Naive B cell (primary cell): ENCODE measurements at regions not wholly inside any gene's neighbourhood (a gene's known extent, or its start where the extent isn't known, plus 50 kb on each side); places are given as distances from the start of the nearest gene placed in this dataset.

Source experiments
- ATAC-seq, 2 donors: fragments of 150-1000 bp; cut with Tn5 transposase; 2 replicates each; pipeline ENCODE4 v1.10.0; 2021; ENCODE audit warnings: low read depth in 2 of 2, mild to moderate bottlenecking in 2 of 2, moderate library complexity in 2 of 2
- DNase-seq: peaks from one replicate; pipeline ENCODE4 v3.0.0; 2022
- H3K27ac Mint-ChIP-seq, 6 donors: one replicate each; pipeline ENCODE4 v1.8.0; 2020 to 2022; ENCODE audit warnings: mild to moderate bottlenecking in 6 of 6, mixed read lengths in 6 of 6, moderate library complexity in 5 of 6, inconsistent platforms in 2 of 6
- H3K27me3 Mint-ChIP-seq, 3 donors: one replicate each; pipeline ENCODE4 v1.8.0; 2021 to 2022; ENCODE audit warnings: mixed read lengths in 3 of 3, mild to moderate bottlenecking in 1 of 3
- H3K36me3 Mint-ChIP-seq, 2 donors: one replicate each; pipeline ENCODE4 v1.8.0; 2020 to 2022; ENCODE audit warnings: mixed read lengths in 2 of 2, inconsistent platforms in 1 of 2, mild to moderate bottlenecking in 1 of 2
- H3K4me1 Mint-ChIP-seq, 3 donors: one replicate each; pipeline ENCODE4 v1.8.0; 2020 to 2022; ENCODE audit warnings: mixed read lengths in 3 of 3, inconsistent platforms in 1 of 3, mild to moderate bottlenecking in 1 of 3, moderate library complexity in 1 of 3
- H3K4me3 Mint-ChIP-seq, 8 donors: one replicate each; pipeline ENCODE4 v1.8.0; 2020 to 2022; ENCODE audit warnings: mild to moderate bottlenecking in 8 of 8, mixed read lengths in 8 of 8, moderate library complexity in 8 of 8, inconsistent platforms in 2 of 8
- H3K9me3 Mint-ChIP-seq, 7 donors: one replicate each; pipeline ENCODE4 v1.8.0; 2020 to 2022; ENCODE audit warnings: mixed read lengths in 7 of 7, mild to moderate bottlenecking in 5 of 7, inconsistent platforms in 2 of 7, moderate library complexity in 1 of 7

DNA sequence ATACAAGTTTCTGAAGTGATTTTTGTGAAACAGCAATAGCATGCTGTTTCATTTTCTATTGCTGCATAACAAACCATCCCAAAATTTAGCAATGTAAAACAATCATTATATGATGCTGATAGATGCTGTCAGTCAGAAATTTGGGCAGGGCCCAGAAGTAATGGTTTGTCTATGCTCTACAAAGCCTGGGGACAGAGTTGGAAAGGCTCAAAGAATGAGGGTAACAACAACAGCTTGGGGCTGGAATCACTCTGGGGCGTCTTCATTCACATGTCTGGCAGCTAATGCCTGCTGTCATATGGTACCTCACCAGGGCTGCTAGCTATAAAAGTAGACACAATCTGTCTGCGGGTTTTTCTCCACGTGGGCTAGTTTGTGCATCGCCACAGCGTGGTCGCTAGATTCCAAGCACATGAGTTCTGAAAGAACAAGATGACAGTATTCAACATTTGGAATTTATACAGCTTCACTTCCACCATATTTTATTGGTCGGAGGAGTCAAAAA, 176.5 kb downstream of the BMP4 start:
- Mint-ChIP-seq H3K36me3 (no peaks in the 10 kb centered on the region), H3K27me3 (no peaks in the 10 kb centered on the region), H3K4me1 (no peaks in the 10 kb centered on the region), H3K9me3 (peaks cover 0 to 13% (median 4%) of the 10 kb centered on the region in 7 donors), H3K27ac (no peak overlapping the region), H3K4me3 (no peak overlapping the region)
- ATAC-seq (no peak), DNase-seq (no peak)

DNA sequence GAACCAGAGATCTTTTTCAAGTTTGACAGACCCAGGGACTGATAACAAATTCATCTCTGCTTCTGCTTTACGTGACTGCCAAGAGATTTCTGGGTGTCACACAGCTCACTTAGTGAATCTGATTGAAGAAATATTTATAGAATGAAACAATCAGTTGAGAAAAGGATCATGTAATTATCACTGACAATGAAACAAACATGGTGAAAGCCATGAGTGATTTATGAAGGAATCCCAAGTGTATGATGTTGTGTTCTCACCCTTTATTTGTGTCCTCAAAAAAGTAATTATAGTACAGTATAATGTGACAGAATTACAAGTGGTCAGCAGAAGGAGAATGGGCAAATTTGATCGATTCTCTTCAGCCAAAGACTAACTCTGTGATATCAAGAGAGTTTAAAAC, 177.3 kb downstream of the BMP4 start:
- Mint-ChIP-seq H3K4me1 (no peaks in the 10 kb centered on the region), H3K27me3 (no peaks in the 10 kb centered on the region), H3K9me3 (peaks cover 0 to 5% (median 3%) of the 10 kb centered on the region in 7 donors), H3K27ac (no peak overlapping the region), H3K4me3 (no peak overlapping the region), H3K36me3 (no peaks in the 10 kb centered on the region)
- DNase-seq (no peak), ATAC-seq (no peak)

DNA sequence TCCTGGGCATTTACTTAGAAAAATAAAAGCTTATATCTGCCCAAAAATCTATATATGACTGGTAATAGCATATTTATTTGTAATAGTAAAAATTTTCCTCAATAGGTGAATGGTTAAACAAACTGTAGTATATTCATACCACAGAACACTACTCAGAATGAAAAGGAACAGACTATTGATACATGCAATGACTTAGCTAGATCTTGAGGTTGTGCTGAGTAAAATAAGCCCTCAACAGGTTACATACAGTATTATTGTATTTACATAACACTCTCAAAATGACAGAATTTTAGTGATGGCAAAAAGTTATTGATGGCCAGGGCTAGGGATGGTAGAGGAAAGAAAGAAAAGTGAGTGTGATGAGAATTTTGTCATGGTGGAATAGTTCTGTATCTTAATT, 178.4 kb downstream of the BMP4 start:
- ATAC-seq: no peak
- Mint-ChIP-seq H3K36me3 (no peaks in the 10 kb centered on the region), H3K27me3 (no peaks in the 10 kb centered on the region), H3K9me3 (peaks cover 0 to 5% (median 0%) of the 10 kb centered on the region in 7 donors), H3K4me1 (no peaks in the 10 kb centered on the region), H3K27ac (no peak overlapping the region), H3K4me3 (no peak overlapping the region)
- no peak for DNase-seq

DNA sequence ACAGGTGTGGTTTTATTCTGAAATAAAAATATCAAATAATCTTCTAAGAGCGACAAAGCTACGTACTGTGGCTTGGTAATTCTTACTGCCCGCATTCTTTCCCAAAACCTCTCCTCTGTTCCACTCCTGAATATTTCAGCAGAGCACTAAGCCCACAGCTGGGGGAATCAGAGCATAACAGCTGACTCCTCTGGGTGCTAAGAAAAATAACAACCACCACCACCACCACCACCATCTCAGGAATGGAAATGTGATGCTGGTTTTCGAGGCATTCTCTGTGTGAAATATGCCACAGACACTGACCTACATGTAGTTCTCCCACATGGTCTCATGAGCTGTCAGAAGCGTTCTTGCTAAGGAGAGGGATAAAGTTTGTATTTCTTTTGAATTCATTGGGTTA, 183.7 kb downstream of the BMP4 start:
- no peaks in the 10 kb centered on the region for H3K4me1 Mint-ChIP-seq
- no peak overlapping the region for H3K4me3 Mint-ChIP-seq
- H3K9me3 Mint-ChIP-seq: peaks cover 0 to 3% (median 0%) of the 10 kb centered on the region in 7 donors
- no peaks in the 10 kb centered on the region for H3K36me3 Mint-ChIP-seq
- DNase-seq: no peak
- H3K27me3 Mint-ChIP-seq: peaks cover 0 to 4% (median 0%) of the 10 kb centered on the region in 3 donors
- no peak overlapping the region for H3K27ac Mint-ChIP-seq
- no peak for ATAC-seq

DNA sequence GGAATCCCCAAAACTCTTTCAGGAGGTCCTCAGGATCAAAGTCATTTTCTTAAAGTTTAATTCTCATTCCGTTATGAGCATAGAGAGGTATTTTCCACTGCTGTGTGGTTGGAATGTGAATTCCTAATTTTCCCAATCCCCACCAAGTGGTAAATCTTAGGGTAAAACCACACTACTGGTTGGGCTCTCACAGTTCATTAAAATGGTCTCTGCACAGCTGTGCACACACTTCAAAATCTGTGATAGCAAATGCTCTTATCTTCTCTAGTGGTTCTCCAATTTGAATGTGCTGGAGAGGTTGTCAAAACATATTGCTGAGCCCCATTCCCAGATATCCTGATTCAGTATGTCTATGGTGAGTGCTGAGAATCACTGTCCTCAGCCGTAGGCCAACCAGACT, 189.1 kb downstream of the BMP4 start:
- H3K4me1 Mint-ChIP-seq: no peaks in the 10 kb centered on the region
- H3K4me3 Mint-ChIP-seq: no peak overlapping the region
- DNase-seq (no peak), ATAC-seq (no peak)
- H3K27ac Mint-ChIP-seq: no peak overlapping the region
- H3K27me3 Mint-ChIP-seq: peaks cover 0 to 4% (median 0%) of the 10 kb centered on the region in 3 donors
- H3K9me3 Mint-ChIP-seq: peaks cover 0 to 7% (median 0%) of the 10 kb centered on the region in 7 donors
- no peaks in the 10 kb centered on the region for H3K36me3 Mint-ChIP-seq

DNA sequence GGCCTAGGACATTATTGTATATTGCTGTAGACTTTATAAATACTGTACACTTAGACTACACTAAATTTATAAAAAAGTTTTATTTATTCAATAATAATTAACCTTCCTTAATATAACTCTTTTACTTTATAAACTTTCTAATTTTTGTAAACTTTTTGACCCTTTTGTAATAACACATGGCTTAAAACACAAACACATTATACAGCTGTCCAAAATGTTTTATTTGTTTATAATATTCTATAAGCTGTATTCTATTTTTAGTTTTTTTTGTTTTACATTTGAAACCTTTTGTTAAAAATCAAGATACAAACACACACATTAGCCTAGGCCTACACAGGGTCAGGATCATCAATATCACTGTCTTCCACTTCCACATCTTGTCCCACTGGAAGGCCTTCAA, 190.0 kb downstream of the BMP4 start:
- Mint-ChIP-seq H3K4me1 (no peaks in the 10 kb centered on the region), H3K4me3 (no peak overlapping the region), H3K27ac (no peak overlapping the region), H3K27me3 (peaks cover 0 to 4% (median under 1%) of the 10 kb centered on the region in 3 donors), H3K9me3 (peaks cover 2 to 15% (median 5%) of the 10 kb centered on the region in 7 donors), H3K36me3 (no peaks in the 10 kb centered on the region)
- ATAC-seq: no peak
- DNase-seq: no peak

DNA sequence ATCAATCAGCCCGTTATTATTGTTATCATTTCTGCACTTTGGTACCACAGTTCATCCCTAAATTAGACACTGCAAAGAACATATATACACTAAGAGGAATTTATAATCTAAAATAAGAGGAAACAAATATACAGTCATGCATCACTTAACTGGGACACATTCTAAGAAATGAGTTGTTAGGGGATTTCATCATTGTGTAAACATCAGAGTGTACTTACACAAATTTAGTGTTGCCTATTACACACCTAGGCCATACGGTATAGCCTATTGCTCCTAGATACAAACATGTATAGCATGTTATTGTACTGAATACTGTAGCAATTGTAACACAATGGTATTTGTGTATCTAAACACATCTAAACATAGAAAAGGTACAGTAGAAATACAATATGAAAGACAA, 190.5 kb downstream of the BMP4 start:
- no peak overlapping the region for H3K4me3 Mint-ChIP-seq
- DNase-seq (no peak), ATAC-seq (no peak)
- H3K27me3 Mint-ChIP-seq: peaks cover 0 to 4% (median 3%) of the 10 kb centered on the region in 3 donors
- H3K4me1 Mint-ChIP-seq: no peaks in the 10 kb centered on the region
- H3K27ac Mint-ChIP-seq: no peak overlapping the region
- no peaks in the 10 kb centered on the region for H3K36me3 Mint-ChIP-seq
- H3K9me3 Mint-ChIP-seq: peaks cover 2 to 20% (median 5%) of the 10 kb centered on the region in 7 donors

DNA sequence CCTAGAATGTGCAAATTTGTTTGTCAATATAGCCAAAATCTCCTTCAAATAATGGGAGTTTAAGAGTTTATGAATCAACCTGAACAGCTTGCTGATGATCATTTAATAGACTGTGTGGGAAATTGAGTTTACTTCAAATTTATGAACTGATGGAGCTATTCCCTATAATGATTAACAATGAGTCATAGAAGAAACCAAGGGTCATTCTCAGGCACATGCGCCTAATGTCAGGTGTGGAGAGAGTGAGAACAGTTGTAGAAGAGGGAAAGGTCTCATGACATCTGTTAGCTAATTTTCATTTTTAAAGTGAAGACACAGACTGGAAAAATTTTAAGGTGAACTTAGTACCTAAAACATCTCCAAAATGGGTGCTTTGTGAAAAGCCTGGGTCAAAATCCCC, 191.8 kb downstream of the BMP4 start:
- ATAC-seq: no peak
- Mint-ChIP-seq H3K27me3 (peaks cover 0 to 3% (median 0%) of the 10 kb centered on the region in 3 donors), H3K27ac (no peak overlapping the region), H3K4me1 (no peaks in the 10 kb centered on the region), H3K9me3 (peaks cover 2 to 29% (median 5%) of the 10 kb centered on the region in 7 donors), H3K36me3 (no peaks in the 10 kb centered on the region), H3K4me3 (no peak overlapping the region)
- no peak for DNase-seq

DNA sequence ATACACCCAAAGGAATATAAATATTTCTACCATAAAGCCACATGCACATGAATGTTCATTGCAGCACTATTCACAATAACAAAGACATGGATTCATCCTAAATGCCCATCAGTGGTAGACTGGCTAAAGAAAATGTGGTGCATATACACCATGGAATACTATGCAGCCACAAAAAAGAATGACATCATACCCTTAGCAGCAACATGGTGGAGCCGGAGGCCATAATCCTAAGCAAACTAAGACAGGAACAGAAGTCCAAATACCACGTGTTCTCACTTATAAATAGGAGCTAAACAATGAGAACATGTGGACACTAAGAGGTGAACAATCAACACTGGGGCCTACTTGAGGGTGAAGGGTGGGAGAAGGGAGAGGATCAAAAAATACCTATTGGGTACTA, 198.5 kb downstream of the BMP4 start:
- ATAC-seq (no peak), DNase-seq (no peak)
- Mint-ChIP-seq H3K36me3 (no peaks in the 10 kb centered on the region), H3K4me1 (no peaks in the 10 kb centered on the region), H3K27me3 (peaks cover 3 to 13% (median 6%) of the 10 kb centered on the region in 3 donors), H3K4me3 (no peak overlapping the region), H3K27ac (no peak overlapping the region), H3K9me3 (peaks cover 3 to 49% (median 13%) of the 10 kb centered on the region in 7 donors)

DNA sequence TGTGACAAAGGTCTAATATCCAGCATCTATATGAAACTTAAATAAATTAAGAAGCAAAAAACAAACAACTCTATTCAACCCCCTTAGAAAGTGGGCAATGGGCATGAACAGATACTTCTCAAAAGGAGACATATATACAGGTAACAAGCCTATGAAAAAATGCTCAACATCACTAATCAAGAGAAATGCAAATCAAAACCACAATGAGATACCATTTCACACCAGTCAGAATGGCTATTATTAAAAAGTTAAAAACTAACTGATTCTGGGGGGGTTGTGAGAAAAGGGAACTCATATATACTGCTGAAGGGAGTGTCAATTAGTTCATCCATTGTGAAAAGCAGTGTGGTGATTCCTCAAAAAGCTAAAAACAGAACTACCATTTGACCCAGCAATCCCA, 198.9 kb downstream of the BMP4 start:
- H3K36me3 Mint-ChIP-seq: no peaks in the 10 kb centered on the region
- peaks cover 3 to 47% (median 14%) of the 10 kb centered on the region in 7 donors for H3K9me3 Mint-ChIP-seq
- no peak overlapping the region for H3K4me3 Mint-ChIP-seq
- H3K4me1 Mint-ChIP-seq: no peaks in the 10 kb centered on the region
- ATAC-seq (no peak), DNase-seq (no peak)
- peaks cover 3 to 17% (median 6%) of the 10 kb centered on the region in 3 donors for H3K27me3 Mint-ChIP-seq
- no peak overlapping the region for H3K27ac Mint-ChIP-seq

DNA sequence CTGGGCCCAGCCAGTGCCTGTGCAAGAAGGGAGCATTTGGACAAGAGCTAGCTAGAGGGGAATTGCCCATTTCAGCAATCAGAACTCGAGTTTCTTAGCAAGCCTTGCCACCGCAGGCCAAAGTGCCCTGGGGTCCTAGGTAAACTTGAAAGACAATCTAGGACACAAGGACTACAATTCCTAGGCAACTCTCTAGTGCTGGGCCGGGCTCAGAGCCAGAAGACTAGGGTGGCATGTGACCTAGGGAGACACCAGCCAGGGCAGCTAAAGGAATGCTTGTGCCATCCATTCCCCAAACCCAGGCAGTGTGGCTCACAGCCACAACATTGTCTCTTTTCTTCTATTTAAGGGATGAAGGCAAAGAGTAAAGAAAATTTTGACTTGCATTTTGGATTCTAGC, 205.0 kb downstream of the BMP4 start:
- H3K4me1 Mint-ChIP-seq: no peaks in the 10 kb centered on the region
- no peak overlapping the region for H3K4me3 Mint-ChIP-seq
- ATAC-seq (no peak), DNase-seq (no peak)
- no peaks in the 10 kb centered on the region for H3K36me3 Mint-ChIP-seq
- no peak overlapping the region for H3K27ac Mint-ChIP-seq
- peaks cover 0 to 12% (median under 1%) of the 10 kb centered on the region in 7 donors for H3K9me3 Mint-ChIP-seq
- H3K27me3 Mint-ChIP-seq: peaks cover 0 to 17% (median 0%) of the 10 kb centered on the region in 3 donors

DNA sequence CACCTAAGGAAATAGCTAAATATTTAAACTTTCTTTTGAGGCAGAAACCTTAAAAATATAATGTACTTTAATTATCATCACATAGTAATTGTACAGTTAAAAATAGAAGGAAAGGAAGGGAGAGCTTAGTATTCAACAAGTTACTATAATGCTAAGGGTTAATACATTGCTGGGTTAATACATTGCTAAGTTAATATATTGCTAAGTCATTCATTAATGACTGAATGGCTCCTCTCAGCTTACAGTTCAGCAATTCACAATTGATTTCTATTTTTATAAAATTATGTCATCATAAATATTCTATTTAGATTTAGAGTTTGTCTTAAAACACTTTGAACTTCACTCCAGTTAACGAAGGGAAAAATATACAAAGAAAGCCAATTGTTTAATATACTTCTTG, 207.9 kb downstream of the BMP4 start:
- DNase-seq (no peak), ATAC-seq (no peak)
- Mint-ChIP-seq H3K9me3 (peaks cover 0 to 7% (median 0%) of the 10 kb centered on the region in 7 donors), H3K27me3 (peaks cover 0 to 10% (median 0%) of the 10 kb centered on the region in 3 donors), H3K4me1 (no peaks in the 10 kb centered on the region), H3K36me3 (no peaks in the 10 kb centered on the region), H3K4me3 (no peak overlapping the region), H3K27ac (no peak overlapping the region)

DNA sequence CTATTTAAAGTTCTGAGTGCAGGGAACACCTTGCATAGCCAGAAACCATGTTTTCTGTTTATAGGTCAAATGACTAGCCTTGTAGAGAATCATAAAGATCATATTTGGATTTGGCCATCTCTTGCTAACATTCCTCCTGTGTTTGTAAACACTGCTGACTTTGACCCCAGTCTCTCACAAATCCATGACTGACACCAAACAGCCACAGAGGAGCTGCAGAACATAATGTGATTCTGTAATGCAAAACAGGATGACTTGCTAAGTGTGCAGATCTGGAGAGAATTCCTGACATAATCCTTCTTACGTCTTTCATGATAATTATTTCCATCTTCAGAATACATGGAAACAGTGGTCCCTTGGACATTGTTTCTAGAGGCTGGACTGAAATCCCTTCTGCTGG, 211.8 kb downstream of the BMP4 start:
- Mint-ChIP-seq H3K27me3 (no peaks in the 10 kb centered on the region), H3K4me1 (no peaks in the 10 kb centered on the region), H3K9me3 (peaks cover 0 to 3% (median 0%) of the 10 kb centered on the region in 7 donors), H3K36me3 (no peaks in the 10 kb centered on the region), H3K4me3 (no peak overlapping the region), H3K27ac (no peak overlapping the region)
- ATAC-seq (no peak), DNase-seq (no peak)

DNA sequence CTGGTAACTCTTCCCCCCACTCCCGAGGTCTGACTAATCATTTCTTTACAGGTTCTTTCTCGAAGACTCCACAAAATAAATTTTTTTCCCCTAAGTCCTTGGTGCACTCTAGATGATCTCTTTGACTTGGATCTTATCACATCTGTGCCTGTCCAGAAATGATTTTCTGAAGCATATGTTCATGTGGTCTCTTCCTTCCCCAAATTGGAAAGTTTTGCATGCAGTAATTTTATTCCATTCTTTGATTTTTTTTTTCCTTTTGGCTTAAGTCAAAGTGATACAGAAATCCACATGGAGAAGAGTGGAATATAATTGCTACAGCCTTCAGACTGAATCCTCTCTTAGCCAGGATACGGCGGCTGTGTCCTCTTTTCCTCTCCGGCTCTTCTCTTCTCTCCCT, 213.3 kb downstream of the BMP4 start:
- Mint-ChIP-seq H3K9me3 (peaks cover 0 to 3% (median 0%) of the 10 kb centered on the region in 7 donors), H3K4me3 (no peak overlapping the region), H3K4me1 (no peaks in the 10 kb centered on the region), H3K27ac (no peak overlapping the region), H3K36me3 (no peaks in the 10 kb centered on the region), H3K27me3 (no peaks in the 10 kb centered on the region)
- DNase-seq (no peak), ATAC-seq (no peak)

DNA sequence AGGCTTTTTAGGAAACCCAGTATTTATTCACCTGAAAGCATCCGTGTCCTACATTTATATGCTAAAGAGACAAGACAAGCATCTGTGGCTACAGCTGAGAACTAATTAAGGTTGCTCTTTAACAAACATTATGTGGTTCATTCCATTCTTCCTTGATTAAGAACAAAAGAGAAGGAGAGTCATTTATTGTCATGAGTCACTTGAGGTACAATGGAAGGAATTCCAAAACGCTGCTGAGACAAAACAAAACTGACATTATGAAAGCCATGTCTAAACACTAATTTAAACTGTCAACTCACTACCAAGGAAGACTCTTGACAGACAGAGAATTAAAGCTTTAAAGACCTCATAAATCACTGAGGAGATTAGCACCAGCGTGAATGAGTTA, 214.4 kb downstream of the BMP4 start:
- DNase-seq: no peak
- Mint-ChIP-seq H3K4me1 (no peaks in the 10 kb centered on the region), H3K27ac (no peak overlapping the region), H3K36me3 (no peaks in the 10 kb centered on the region), H3K4me3 (no peak overlapping the region), H3K27me3 (no peaks in the 10 kb centered on the region), H3K9me3 (peaks cover 0 to 3% (median 0%) of the 10 kb centered on the region in 7 donors)
- ATAC-seq: no peak
